ENCODE measurements at regions not wholly inside any gene's neighbourhood (a gene's known extent, or its start where the extent isn't known, plus 50 kb on each side); places are given as distances from the start of the nearest gene placed in this dataset.

DNA sequence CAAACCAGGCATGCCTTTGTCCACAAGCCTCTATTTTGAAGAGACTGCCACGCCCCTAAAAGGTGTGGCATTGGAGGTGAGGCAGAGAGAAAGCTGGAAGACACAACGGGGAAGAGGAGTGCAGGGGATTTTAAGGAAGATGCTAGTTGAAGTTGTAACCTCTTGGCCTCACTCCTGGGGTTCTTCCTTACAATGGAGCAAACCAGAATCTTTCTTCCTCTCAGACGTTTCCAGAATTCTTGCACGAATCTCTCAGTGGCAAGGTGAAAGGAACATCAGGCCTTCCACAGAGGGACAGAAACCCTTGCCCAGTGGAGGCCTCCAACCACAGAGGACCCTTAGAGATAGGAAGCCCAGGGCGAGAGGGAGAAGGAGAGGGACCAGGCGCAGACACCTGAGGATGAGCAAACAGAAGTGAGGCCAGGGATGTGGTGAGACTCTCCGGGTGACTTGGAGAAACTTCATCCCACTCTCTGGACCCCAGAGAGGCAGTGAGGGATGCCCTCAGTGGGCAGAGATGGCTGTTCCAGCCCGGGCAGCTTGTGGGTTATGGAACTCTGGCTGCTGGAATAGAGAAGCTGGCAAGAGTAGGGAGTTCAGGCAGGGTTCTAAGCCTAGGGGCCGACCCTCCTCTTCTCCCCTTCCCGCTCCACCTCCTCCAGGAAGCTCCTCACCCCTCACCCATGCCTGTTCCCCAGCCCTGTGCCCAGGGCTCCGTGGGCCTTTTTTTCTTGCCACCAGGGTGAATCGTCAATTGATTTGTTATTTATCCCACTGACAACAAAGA is 136.8 kb upstream of the RUNX3 start:
- no peaks in the 10 kb centered on the region for H3F3A ChIP-seq (ENCODE audit: insufficient read depth, low read depth)
- H3K27me3 ChIP-seq (ENCODE audit: insufficient read depth, low read depth), result no peaks in the 10 kb centered on the region; the same call in 1 of the 2 replicates
- ChIA-PET POLR2A (ENCODE audit: unreplicated experiment) (interaction anchor here (0.7 kb wide), 1 partner anchor 1171 kb away, joined by 3 read pairs; no protein-coding TSS in a partner anchor), CTCF (interaction anchor here (0.7 kb wide), 1 partner anchor 11 kb away, joined by 6 read pairs; no protein-coding TSS in a partner anchor)
- no peaks in the 10 kb centered on the region for H3K4me1 ChIP-seq (replicated peaks; ENCODE audit: insufficient read depth)
- no peaks in the 10 kb centered on the region for H3K9me2 ChIP-seq (ENCODE audit: insufficient read depth)
- no peak overlapping the region for H3K27ac ChIP-seq
- BruUV-seq (replicated peaks), result no TSS peak
- no peak overlapping the region for H3K4me3 ChIP-seq
- DNase-seq, result peak in 1 of 2 experiments; percentile 7
- no peak overlapping the region for H2AFZ ChIP-seq
- no peaks in the 10 kb centered on the region for H3K9me3 ChIP-seq (ENCODE audit: insufficient read depth, low read depth)
- no peak overlapping the region for H3K4me2 ChIP-seq
- TF ChIP-seq EZH2 (IDR thresholded peaks at IDR 0.05; ENCODE audit: low read depth) (no peak), CTCF (conservative IDR thresholded peaks at IDR 0.05) (no peak)
- H3K79me2 ChIP-seq (ENCODE audit: low read depth), result no peaks in the 10 kb centered on the region
- intact Hi-C loops (cut with micrococcal nuclease; ENCODE audit: unreplicated experiment), result no loop called here
- H3K36me3 ChIP-seq (ENCODE audit: low read depth), result no peaks in the 10 kb centered on the region
- H4K20me1 ChIP-seq (ENCODE audit: insufficient read depth), result no peaks in the 10 kb centered on the region

DNA sequence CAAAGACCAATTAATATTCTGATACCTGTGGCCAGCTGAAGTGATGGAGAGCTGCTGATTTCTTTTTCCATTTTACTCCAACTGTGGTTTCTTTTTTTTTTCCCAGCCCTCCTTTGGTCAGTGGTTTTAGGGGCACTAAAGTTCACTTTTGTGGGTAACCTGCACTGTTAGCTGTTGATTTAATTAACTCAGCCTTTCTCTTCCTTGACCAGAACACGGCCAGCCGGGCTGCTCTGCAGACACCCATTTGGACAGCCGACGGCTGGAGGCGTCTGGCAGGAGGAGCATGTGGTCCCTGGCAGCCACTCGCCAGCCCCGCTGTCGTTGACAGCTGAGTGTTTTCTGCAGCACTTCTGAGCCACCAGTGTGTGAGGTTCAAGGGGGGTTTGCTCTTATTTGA is 136.2 kb upstream of the RUNX3 start:
- H3K9me2 ChIP-seq (ENCODE audit: insufficient read depth), result no peaks in the 10 kb centered on the region
- BruUV-seq (replicated peaks), result no TSS peak
- no peaks in the 10 kb centered on the region; the same call in 1 of the 2 replicates for H3K27me3 ChIP-seq (ENCODE audit: insufficient read depth, low read depth)
- TF ChIP-seq EZH2 (IDR thresholded peaks at IDR 0.05; ENCODE audit: low read depth) (no peak), CTCF (conservative IDR thresholded peaks at IDR 0.05) (no peak)
- no peak overlapping the region for H3K4me2 ChIP-seq
- H3K36me3 ChIP-seq (ENCODE audit: low read depth), result no peaks in the 10 kb centered on the region
- H3K4me3 ChIP-seq, result no peak overlapping the region
- no peaks in the 10 kb centered on the region for H4K20me1 ChIP-seq (ENCODE audit: insufficient read depth)
- H3K27ac ChIP-seq, result no peak overlapping the region
- H3F3A ChIP-seq (ENCODE audit: insufficient read depth, low read depth), result no peaks in the 10 kb centered on the region
- peak in 1 of 2 experiments; percentile 8 for DNase-seq
- no peak overlapping the region for H2AFZ ChIP-seq
- H3K9me3 ChIP-seq (ENCODE audit: insufficient read depth, low read depth), result no peaks in the 10 kb centered on the region
- POLR2A ChIA-PET (ENCODE audit: unreplicated experiment), result interaction anchor here (0.7 kb wide), 1 partner anchor 1170 kb away, joined by 3 read pairs; no protein-coding TSS in a partner anchor
- intact Hi-C loops (cut with micrococcal nuclease; ENCODE audit: unreplicated experiment), result no loop called here
- H3K4me1 ChIP-seq (replicated peaks; ENCODE audit: insufficient read depth), result no peaks in the 10 kb centered on the region
- CTCF ChIA-PET, result interaction anchor here (0.7 kb wide), 1 partner anchor 10 kb away, joined by 6 read pairs; no protein-coding TSS in a partner anchor
- no peaks in the 10 kb centered on the region for H3K79me2 ChIP-seq (ENCODE audit: low read depth)

DNA sequence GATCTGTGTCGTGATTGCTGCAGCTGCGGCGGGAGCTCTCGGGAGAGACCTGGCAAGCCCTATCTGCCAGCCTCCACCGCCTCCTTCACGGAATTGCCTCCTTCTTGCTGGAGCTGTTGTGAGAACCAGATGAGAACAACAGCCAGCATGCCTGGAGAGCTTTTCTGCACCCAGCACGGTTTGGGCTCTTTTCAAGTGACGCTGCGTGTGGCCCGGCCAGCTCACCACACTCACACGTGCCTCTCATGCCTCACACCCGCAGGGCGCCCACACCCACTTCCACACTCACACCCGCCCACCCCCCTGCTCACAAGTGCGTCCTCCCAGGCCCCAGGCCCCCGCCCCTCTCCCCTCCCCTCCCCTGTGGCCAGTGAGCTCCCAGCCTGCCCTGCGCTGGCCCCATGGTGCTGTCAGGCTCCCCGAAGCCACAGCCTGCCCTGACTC is 135.7 kb upstream of the RUNX3 start:
- no peaks in the 10 kb centered on the region for H3K9me2 ChIP-seq (ENCODE audit: insufficient read depth)
- no peak overlapping the region for H3K27ac ChIP-seq
- ChIA-PET POLR2A (ENCODE audit: unreplicated experiment) (no interaction called here), CTCF (interaction anchor here (0.6 to 0.8 kb wide), 3 partner anchors 10 to 475 kb away, joined by 3 to 6 read pairs (median 3); no protein-coding TSS in a partner anchor)
- no peak overlapping the region for H3K4me3 ChIP-seq
- no TSS peak for BruUV-seq (replicated peaks)
- intact Hi-C loops (cut with micrococcal nuclease; ENCODE audit: unreplicated experiment), result no loop called here
- H3K4me2 ChIP-seq, result no peak overlapping the region
- no peak for TF ChIP-seq EZH2 (IDR thresholded peaks at IDR 0.05; ENCODE audit: low read depth)
- TF ChIP-seq CTCF (conservative IDR thresholded peaks at IDR 0.05), result no peak
- no peaks in the 10 kb centered on the region for H3K79me2 ChIP-seq (ENCODE audit: low read depth)
- no peaks in the 10 kb centered on the region for H3F3A ChIP-seq (ENCODE audit: insufficient read depth, low read depth)
- no peaks in the 10 kb centered on the region; the same call in 1 of the 2 replicates for H3K27me3 ChIP-seq (ENCODE audit: insufficient read depth, low read depth)
- no peaks in the 10 kb centered on the region for H4K20me1 ChIP-seq (ENCODE audit: insufficient read depth)
- no peaks in the 10 kb centered on the region for H3K4me1 ChIP-seq (replicated peaks; ENCODE audit: insufficient read depth)
- no peaks in the 10 kb centered on the region for H3K9me3 ChIP-seq (ENCODE audit: insufficient read depth, low read depth)
- no peak for DNase-seq
- no peaks in the 10 kb centered on the region for H3K36me3 ChIP-seq (ENCODE audit: low read depth)
- no peak overlapping the region for H2AFZ ChIP-seq

Measured in PC-9 (cell line).